DND-41 (cell line): ENCODE measurements at regions not wholly inside any gene's neighbourhood (a gene's known extent, or its start where the extent isn't known, plus 50 kb on each side); places are given as distances from the start of the nearest gene placed in this dataset.

Experiments used
- CTCF ChIP-seq: IDR thresholded peaks from 2 replicates; pipeline ENCODE4 v1.5.1; 2012; ENCODE audit warnings: borderline replicate concordance, low read length, moderate library complexity, mild to moderate bottlenecking; ENCODE audit not compliant: poor library complexity, severe bottlenecking; ENCODE audit errors: extremely low read depth
- EZH2 ChIP-seq: IDR thresholded peaks from 3 replicates; pipeline ENCODE4 v1.6.1; 2012; ENCODE audit warnings: borderline replicate concordance, low read depth, mild to moderate bottlenecking, moderate library complexity, low read length, inconsistent platforms; ENCODE audit not compliant: severe bottlenecking

DNA sequence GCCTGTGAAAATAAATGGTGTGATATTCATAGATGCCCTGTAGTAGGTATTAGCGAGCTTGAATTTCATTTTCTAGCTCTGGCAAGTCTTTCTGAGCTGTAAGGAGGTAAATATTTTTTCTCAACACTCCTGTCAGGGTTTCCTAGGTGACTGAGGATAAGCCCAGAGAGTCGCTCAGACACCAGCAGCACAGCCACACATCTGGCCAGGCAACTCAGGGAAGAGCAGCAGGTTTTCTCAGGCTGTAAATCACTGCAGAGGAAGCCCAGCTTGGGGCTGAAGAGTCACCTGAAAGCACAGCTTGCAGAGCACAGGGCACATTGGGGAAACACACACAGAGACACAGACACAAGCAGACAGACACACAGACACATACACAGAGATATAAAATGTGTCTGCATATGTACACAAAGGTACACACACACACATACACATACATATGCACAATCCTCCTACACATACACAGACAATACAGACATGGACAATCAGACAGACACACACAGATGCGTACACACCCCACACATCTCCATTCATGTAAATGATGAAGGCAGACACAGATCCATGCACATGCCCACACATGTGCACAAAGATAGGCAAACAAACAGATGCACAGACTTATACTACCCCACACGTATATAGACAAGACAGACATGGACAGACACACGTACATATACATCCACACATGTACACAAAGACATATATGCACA is 232.0 kb upstream of the TMTC1 start:
- TF ChIP-seq CTCF = no peak
- TF ChIP-seq EZH2 = no peak
